ENCODE measurements at regions not wholly inside any gene's neighbourhood (a gene's known extent, or its start where the extent isn't known, plus 50 kb on each side); places are given as distances from the start of the nearest gene placed in this dataset.

- H3K36me3 ChIP-seq, result no peaks in the 10 kb centered on the region
- H3K4me1 ChIP-seq (ENCODE audit: control insufficient read depth in 1 of 2, insufficient read depth in 1 of 2, low read depth in 1 of 2, low read length in 1 of 2), result no peaks in the 10 kb centered on the region
- no peak for TF ChIP-seq CTCF (IDR thresholded peaks at IDR 0.05)
- H3K27ac ChIP-seq, result no peak overlapping the region
- H3K27me3 ChIP-seq, result no peaks in the 10 kb centered on the region
- no peak overlapping the region for H3K4me3 ChIP-seq (ENCODE audit: low read depth in 1 of 2, low read length in 1 of 2)
- no peaks in the 10 kb centered on the region for H3K9me3 ChIP-seq
Observed at GRCh38 chr2:193867454-193867853, 1672.7 kb upstream of the TMEFF2 start.

- H3K36me3 ChIP-seq, result no peaks in the 10 kb centered on the region
- no peak overlapping the region for H3K27ac ChIP-seq
- H3K4me3 ChIP-seq (ENCODE audit: low read depth in 1 of 2, low read length in 1 of 2), result no peak overlapping the region
- no peak for TF ChIP-seq CTCF (IDR thresholded peaks at IDR 0.05)
- H3K4me1 ChIP-seq (ENCODE audit: control insufficient read depth in 1 of 2, insufficient read depth in 1 of 2, low read depth in 1 of 2, low read length in 1 of 2), result no peaks in the 10 kb centered on the region
- H3K27me3 ChIP-seq, result no peaks in the 10 kb centered on the region
- no peaks in the 10 kb centered on the region for H3K9me3 ChIP-seq
Observed at GRCh38 chr2:193861557-193861956, 1666.8 kb upstream of the TMEFF2 start.

GRCh38 chr2:193847991-193848390 is 1653.3 kb upstream of the TMEFF2 start:
- no peak for TF ChIP-seq CTCF (IDR thresholded peaks at IDR 0.05)
- no peak overlapping the region for H3K27ac ChIP-seq
- no peak overlapping the region for H3K4me3 ChIP-seq (ENCODE audit: low read depth in 1 of 2, low read length in 1 of 2)
- H3K4me1 ChIP-seq (ENCODE audit: control insufficient read depth in 1 of 2, insufficient read depth in 1 of 2, low read depth in 1 of 2, low read length in 1 of 2), result no peaks in the 10 kb centered on the region
- no peaks in the 10 kb centered on the region for H3K27me3 ChIP-seq
- H3K9me3 ChIP-seq, result no peaks in the 10 kb centered on the region
- no peaks in the 10 kb centered on the region for H3K36me3 ChIP-seq

GRCh38 chr2:193847130-193847529 is 1652.4 kb upstream of the TMEFF2 start:
- H3K36me3 ChIP-seq, result no peaks in the 10 kb centered on the region
- no peak for TF ChIP-seq CTCF (IDR thresholded peaks at IDR 0.05)
- no peak overlapping the region for H3K27ac ChIP-seq
- no peaks in the 10 kb centered on the region for H3K4me1 ChIP-seq (ENCODE audit: control insufficient read depth in 1 of 2, insufficient read depth in 1 of 2, low read depth in 1 of 2, low read length in 1 of 2)
- no peaks in the 10 kb centered on the region for H3K27me3 ChIP-seq
- H3K4me3 ChIP-seq (ENCODE audit: low read depth in 1 of 2, low read length in 1 of 2), result no peak overlapping the region
- no peaks in the 10 kb centered on the region for H3K9me3 ChIP-seq

- Histone ChIP-seq H3K9me3 (no peaks in the 10 kb centered on the region), H3K4me1 (ENCODE audit: control insufficient read depth in 1 of 2, insufficient read depth in 1 of 2, low read depth in 1 of 2, low read length in 1 of 2) (no peaks in the 10 kb centered on the region), H3K27ac (no peak overlapping the region), H3K4me3 (ENCODE audit: low read depth in 1 of 2, low read length in 1 of 2) (no peak overlapping the region), H3K36me3 (no peaks in the 10 kb centered on the region), H3K27me3 (no peaks in the 10 kb centered on the region)
- no peak for TF ChIP-seq CTCF (IDR thresholded peaks at IDR 0.05)
Observed at GRCh38 chr2:193845604-193846003, 1650.9 kb upstream of the TMEFF2 start.

- H3K9me3 ChIP-seq, result no peaks in the 10 kb centered on the region
- no peak overlapping the region for H3K4me3 ChIP-seq (ENCODE audit: low read depth in 1 of 2, low read length in 1 of 2)
- no peak overlapping the region for H3K27ac ChIP-seq
- no peaks in the 10 kb centered on the region for H3K27me3 ChIP-seq
- TF ChIP-seq CTCF (IDR thresholded peaks at IDR 0.05), result no peak
- no peaks in the 10 kb centered on the region for H3K4me1 ChIP-seq (ENCODE audit: control insufficient read depth in 1 of 2, insufficient read depth in 1 of 2, low read depth in 1 of 2, low read length in 1 of 2)
- H3K36me3 ChIP-seq, result no peaks in the 10 kb centered on the region
Observed at GRCh38 chr2:193843675-193844074, 1648.9 kb upstream of the TMEFF2 start.
